ENCODE measurements at regions not wholly inside any gene's neighbourhood (a gene's known extent, or its start where the extent isn't known, plus 50 kb on each side); places are given as distances from the start of the nearest gene placed in this dataset.

DNA sequence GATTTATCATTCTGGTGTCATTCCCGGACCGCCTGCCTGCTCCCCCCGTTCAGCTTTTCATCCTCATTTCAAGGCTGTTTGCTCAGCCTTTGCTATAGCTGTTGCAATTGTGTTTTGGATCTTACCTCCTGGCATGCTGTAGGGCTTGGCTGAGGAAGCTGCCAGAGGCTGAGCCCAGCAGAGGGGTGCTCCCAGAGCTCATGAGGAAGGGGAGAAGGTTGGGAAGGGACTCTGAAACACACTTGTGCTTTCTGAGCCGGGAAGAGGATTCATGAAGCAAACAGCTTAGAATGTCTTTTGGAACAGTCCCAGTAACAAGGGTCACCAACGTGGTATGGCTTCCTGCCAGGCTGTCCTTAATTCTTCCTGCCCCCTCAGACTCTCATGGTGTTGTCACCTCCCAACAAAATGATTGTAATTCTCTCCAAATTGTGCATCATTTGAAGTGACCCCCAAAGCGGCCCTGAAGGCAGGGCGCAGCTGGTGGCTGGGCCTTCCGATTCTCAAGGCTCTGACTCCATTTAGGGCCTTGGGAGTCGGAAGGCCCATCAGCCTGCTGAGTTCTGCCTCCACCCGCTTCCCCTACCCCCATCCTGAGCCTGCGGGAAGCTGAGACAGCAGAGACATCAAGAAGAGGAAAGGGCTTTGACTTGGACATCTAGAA, 111.9 kb upstream of the ARHGAP5 start (continued):
- TF ChIP-seq CTBP2 (IDR thresholded peaks at IDR 0.05; ENCODE audit: borderline replicate concordance, insufficient read depth, insufficient read length, low read length), result no peak
- TF ChIP-seq ZNF274 (IDR thresholded peaks at IDR 0.05; ENCODE audit: borderline replicate concordance, extremely low read depth, low read length), result no peak
- no peak for TF ChIP-seq RBBP5 (IDR thresholded peaks at IDR 0.05; ENCODE audit: borderline replicate concordance, low read depth, low read length)
- no peak for TF ChIP-seq SUZ12 (IDR thresholded peaks at IDR 0.05; ENCODE audit: low read length)
- TF ChIP-seq EP300 (IDR thresholded peaks at IDR 0.05; ENCODE audit: borderline replicate concordance in 1 of 2, low read depth in 2 of 2, low read length in 2 of 2), result no peak

Measured in H1 (cell line).